GM18907 (cell line): ENCODE measurements at regions not wholly inside any gene's neighbourhood (a gene's known extent, or its start where the extent isn't known, plus 50 kb on each side); places are given as distances from the start of the nearest gene placed in this dataset.
"Not testable (repeated sequence)": the region's sequence is repeated elsewhere in the genome, so short reads cannot be mapped to it uniquely, and the experiment has no call there.

Source experiments
- ATAC-seq: cut with Tn5 transposase; IDR thresholded peaks from one replicate; pipeline ENCODE4 v1.9.1; 2021; ENCODE audit warnings: mild to moderate bottlenecking, moderate library complexity; ENCODE audit not compliant: unreplicated experiment

- no peak for ATAC-seq
Observed at GRCh38 chr11:121872356-121872755, 243.7 kb downstream of the BLID start.

- no peak for ATAC-seq
Observed at GRCh38 chr11:121870206-121871045, 245.6 kb downstream of the BLID start.

- ATAC-seq = no peak
Observed at GRCh38 chr11:121869478-121869877, 246.5 kb downstream of the BLID start.

- ATAC-seq = no peak
Observed at GRCh38 chr11:121866754-121867153, 249.3 kb downstream of the BLID start.

GRCh38 chr11:121864660-121865059 is 251.4 kb downstream of the BLID start:
- no peak for ATAC-seq

- ATAC-seq = no peak
Observed at GRCh38 chr11:121863126-121863525, 252.9 kb downstream of the BLID start.

- ATAC-seq = not testable (repeated sequence)
Observed at GRCh38 chr11:121855138-121855537, 260.9 kb downstream of the BLID start.

GRCh38 chr11:121844016-121844415 is 272.0 kb downstream of the BLID start:
- ATAC-seq = no peak

GRCh38 chr11:121842192-121842585 is 273.8 kb downstream of the BLID start:
- ATAC-seq = no peak

- no peak for ATAC-seq
Observed at GRCh38 chr11:121841487-121842191, 274.4 kb downstream of the BLID start.

- no peak for ATAC-seq
Observed at GRCh38 chr11:121839781-121840180, 276.2 kb downstream of the BLID start.

- ATAC-seq = no peak
Observed at GRCh38 chr11:121838571-121838970, 277.4 kb downstream of the BLID start.

GRCh38 chr11:121833970-121834369 is 282.0 kb downstream of the BLID start:
- ATAC-seq = no peak

- no peak for ATAC-seq
Observed at GRCh38 chr11:121829159-121829643, 286.8 kb downstream of the BLID start.

- no peak for ATAC-seq
Observed at GRCh38 chr11:121814962-121815361, 301.1 kb downstream of the BLID start.

GRCh38 chr11:121814296-121814695 is 301.7 kb downstream of the BLID start:
- ATAC-seq = no peak

- ATAC-seq = no peak
Observed at GRCh38 chr11:121810291-121810690, 305.7 kb downstream of the BLID start.

- ATAC-seq = no peak
Observed at GRCh38 chr11:121808096-121808495, 307.9 kb downstream of the BLID start.

- ATAC-seq = no peak
Observed at GRCh38 chr11:121807051-121807450, 309.0 kb downstream of the BLID start.

GRCh38 chr11:121802542-121802941 is 313.5 kb downstream of the BLID start:
- no peak for ATAC-seq

- no peak for ATAC-seq
Observed at GRCh38 chr11:121801781-121802180, 314.2 kb downstream of the BLID start.

GRCh38 chr11:121801394-121801748 is 314.6 kb downstream of the BLID start:
- no peak for ATAC-seq
